ENCODE measurements at regions not wholly inside any gene's neighbourhood (a gene's known extent, or its start where the extent isn't known, plus 50 kb on each side); places are given as distances from the start of the nearest gene placed in this dataset.
"Not testable (repeated sequence)": the region's sequence is repeated elsewhere in the genome, so short reads cannot be mapped to it uniquely, and the experiment has no call there.

GRCh38 chr13:50627111-50627510, 216.4 kb downstream of the DLEU7 start:
- Histone ChIP-seq H3K9me3 (ENCODE audit: insufficient read depth, low read depth, low read length) (no peaks in the 10 kb centered on the region), H3K9ac (ENCODE audit: low read depth, low read length) (no peak overlapping the region), H3K27ac (ENCODE audit: low read length) (no peak overlapping the region), H3K27me3 (ENCODE audit: insufficient read depth, low read length) (no peaks in the 10 kb centered on the region), H3K36me3 (ENCODE audit: insufficient read depth, low read depth, low read length) (no peaks in the 10 kb centered on the region), H3K4me1 (ENCODE audit: insufficient read depth, low read length) (no peaks in the 10 kb centered on the region), H3K4me3 (ENCODE audit: low read length) (no peak overlapping the region)

GRCh38 chr13:50628512-50628911, 215.0 kb downstream of the DLEU7 start:
- H3K27ac ChIP-seq (ENCODE audit: low read length); H3K27me3 ChIP-seq (ENCODE audit: insufficient read depth, low read length); H3K9me3 ChIP-seq (ENCODE audit: insufficient read depth, low read depth, low read length); H3K4me3 ChIP-seq (ENCODE audit: low read length); H3K9ac ChIP-seq (ENCODE audit: low read depth, low read length); H3K36me3 ChIP-seq (ENCODE audit: insufficient read depth, low read depth, low read length); H3K4me1 ChIP-seq (ENCODE audit: insufficient read depth, low read length): not testable (repeated sequence)

- Histone ChIP-seq H3K4me1 (ENCODE audit: insufficient read depth, low read length) (no peaks in the 10 kb centered on the region), H3K27me3 (ENCODE audit: insufficient read depth, low read length) (no peaks in the 10 kb centered on the region), H3K4me3 (ENCODE audit: low read length) (no peak overlapping the region), H3K36me3 (ENCODE audit: insufficient read depth, low read depth, low read length) (no peaks in the 10 kb centered on the region), H3K9ac (ENCODE audit: low read depth, low read length) (no peak overlapping the region), H3K9me3 (ENCODE audit: insufficient read depth, low read depth, low read length) (no peaks in the 10 kb centered on the region), H3K27ac (ENCODE audit: low read length) (no peak overlapping the region)
Observed at GRCh38 chr13:50629497-50629896, 214.0 kb downstream of the DLEU7 start.

GRCh38 chr13:50629966-50630365, 213.5 kb downstream of the DLEU7 start:
- no peaks in the 10 kb centered on the region for H3K4me1 ChIP-seq (ENCODE audit: insufficient read depth, low read length)
- no peaks in the 10 kb centered on the region for H3K36me3 ChIP-seq (ENCODE audit: insufficient read depth, low read depth, low read length)
- H3K27ac ChIP-seq (ENCODE audit: low read length) = no peak overlapping the region
- no peaks in the 10 kb centered on the region for H3K27me3 ChIP-seq (ENCODE audit: insufficient read depth, low read length)
- no peaks in the 10 kb centered on the region for H3K9me3 ChIP-seq (ENCODE audit: insufficient read depth, low read depth, low read length)
- no peak overlapping the region for H3K9ac ChIP-seq (ENCODE audit: low read depth, low read length)
- H3K4me3 ChIP-seq (ENCODE audit: low read length) = no peak overlapping the region

- Histone ChIP-seq H3K27ac (ENCODE audit: low read length) (no peak overlapping the region), H3K36me3 (ENCODE audit: insufficient read depth, low read depth, low read length) (no peaks in the 10 kb centered on the region), H3K4me3 (ENCODE audit: low read length) (no peak overlapping the region), H3K4me1 (ENCODE audit: insufficient read depth, low read length) (peaks cover 4% of the 10 kb centered on the region; the same call in 1 of the 2 replicates), H3K9ac (ENCODE audit: low read depth, low read length) (no peak overlapping the region), H3K9me3 (ENCODE audit: insufficient read depth, low read depth, low read length) (no peaks in the 10 kb centered on the region), H3K27me3 (ENCODE audit: insufficient read depth, low read length) (no peaks in the 10 kb centered on the region)
Observed at GRCh38 chr13:50631041-50631440, 212.5 kb downstream of the DLEU7 start.

- Histone ChIP-seq H3K36me3 (ENCODE audit: insufficient read depth, low read depth, low read length) (no peaks in the 10 kb centered on the region), H3K27me3 (ENCODE audit: insufficient read depth, low read length) (no peaks in the 10 kb centered on the region), H3K4me1 (ENCODE audit: insufficient read depth, low read length) (peaks cover 8% of the 10 kb centered on the region; the same call in 1 of the 2 replicates), H3K27ac (ENCODE audit: low read length) (no peak overlapping the region), H3K9me3 (ENCODE audit: insufficient read depth, low read depth, low read length) (no peaks in the 10 kb centered on the region), H3K4me3 (ENCODE audit: low read length) (no peak overlapping the region), H3K9ac (ENCODE audit: low read depth, low read length) (no peak overlapping the region)
Observed at GRCh38 chr13:50634339-50634738, 209.2 kb downstream of the DLEU7 start.

GRCh38 chr13:50635504-50635903, 208.0 kb downstream of the DLEU7 start:
- Histone ChIP-seq H3K4me1 (ENCODE audit: insufficient read depth, low read length) (peaks cover 8% of the 10 kb centered on the region; the same call in 1 of the 2 replicates), H3K9ac (ENCODE audit: low read depth, low read length) (no peak overlapping the region), H3K36me3 (ENCODE audit: insufficient read depth, low read depth, low read length) (no peaks in the 10 kb centered on the region), H3K9me3 (ENCODE audit: insufficient read depth, low read depth, low read length) (no peaks in the 10 kb centered on the region), H3K27ac (ENCODE audit: low read length) (no peak overlapping the region), H3K27me3 (ENCODE audit: insufficient read depth, low read length) (no peaks in the 10 kb centered on the region), H3K4me3 (ENCODE audit: low read length) (no peak overlapping the region)

GRCh38 chr13:50636007-50636704, 207.3 kb downstream of the DLEU7 start:
- H3K36me3 ChIP-seq (ENCODE audit: insufficient read depth, low read depth, low read length) = no peaks in the 10 kb centered on the region
- peak overlapping the region; percentile 43; the same call in 1 of the 2 replicates for H3K4me3 ChIP-seq (ENCODE audit: low read length)
- no peak overlapping the region for H3K27ac ChIP-seq (ENCODE audit: low read length)
- H3K27me3 ChIP-seq (ENCODE audit: insufficient read depth, low read length) = no peaks in the 10 kb centered on the region
- peaks cover 8% of the 10 kb centered on the region; the same call in 1 of the 2 replicates for H3K4me1 ChIP-seq (ENCODE audit: insufficient read depth, low read length)
- H3K9me3 ChIP-seq (ENCODE audit: insufficient read depth, low read depth, low read length) = no peaks in the 10 kb centered on the region
- H3K9ac ChIP-seq (ENCODE audit: low read depth, low read length) = no peak overlapping the region

GRCh38 chr13:50643060-50643459, 200.4 kb downstream of the DLEU7 start:
- Histone ChIP-seq H3K4me3 (ENCODE audit: low read length) (no peak overlapping the region), H3K27me3 (ENCODE audit: insufficient read depth, low read length) (no peaks in the 10 kb centered on the region), H3K9me3 (ENCODE audit: insufficient read depth, low read depth, low read length) (no peaks in the 10 kb centered on the region), H3K4me1 (ENCODE audit: insufficient read depth, low read length) (no peaks in the 10 kb centered on the region), H3K9ac (ENCODE audit: low read depth, low read length) (no peak overlapping the region), H3K27ac (ENCODE audit: low read length) (no peak overlapping the region), H3K36me3 (ENCODE audit: insufficient read depth, low read depth, low read length) (no peaks in the 10 kb centered on the region)

- Histone ChIP-seq H3K27ac (ENCODE audit: low read length) (no peak overlapping the region), H3K9me3 (ENCODE audit: insufficient read depth, low read depth, low read length) (no peaks in the 10 kb centered on the region), H3K27me3 (ENCODE audit: insufficient read depth, low read length) (no peaks in the 10 kb centered on the region), H3K4me3 (ENCODE audit: low read length) (no peak overlapping the region), H3K9ac (ENCODE audit: low read depth, low read length) (no peak overlapping the region), H3K4me1 (ENCODE audit: insufficient read depth, low read length) (no peaks in the 10 kb centered on the region), H3K36me3 (ENCODE audit: insufficient read depth, low read depth, low read length) (no peaks in the 10 kb centered on the region)
Observed at GRCh38 chr13:50644081-50644871, 199.2 kb downstream of the DLEU7 start.

- no peak overlapping the region for H3K4me3 ChIP-seq (ENCODE audit: low read length)
- H3K36me3 ChIP-seq (ENCODE audit: insufficient read depth, low read depth, low read length) = no peaks in the 10 kb centered on the region
- H3K27ac ChIP-seq (ENCODE audit: low read length) = no peak overlapping the region
- H3K9ac ChIP-seq (ENCODE audit: low read depth, low read length) = no peak overlapping the region
- no peaks in the 10 kb centered on the region for H3K27me3 ChIP-seq (ENCODE audit: insufficient read depth, low read length)
- H3K9me3 ChIP-seq (ENCODE audit: insufficient read depth, low read depth, low read length) = no peaks in the 10 kb centered on the region; the same call in 1 of the 2 replicates
- H3K4me1 ChIP-seq (ENCODE audit: insufficient read depth, low read length) = no peaks in the 10 kb centered on the region
Observed at GRCh38 chr13:50645092-50645491, 198.4 kb downstream of the DLEU7 start.

- Histone ChIP-seq H3K36me3 (ENCODE audit: insufficient read depth, low read depth, low read length) (no peaks in the 10 kb centered on the region), H3K27ac (ENCODE audit: low read length) (no peak overlapping the region), H3K9me3 (ENCODE audit: insufficient read depth, low read depth, low read length) (no peaks in the 10 kb centered on the region; the same call in 1 of the 2 replicates), H3K4me3 (ENCODE audit: low read length) (no peak overlapping the region), H3K9ac (ENCODE audit: low read depth, low read length) (no peak overlapping the region), H3K27me3 (ENCODE audit: insufficient read depth, low read length) (no peaks in the 10 kb centered on the region), H3K4me1 (ENCODE audit: insufficient read depth, low read length) (no peaks in the 10 kb centered on the region)
Observed at GRCh38 chr13:50646070-50646469, 197.4 kb downstream of the DLEU7 start.

Measured in iPS-20b (cell line).